ENCODE measurements at regions not wholly inside any gene's neighbourhood (a gene's known extent, or its start where the extent isn't known, plus 50 kb on each side); places are given as distances from the start of the nearest gene placed in this dataset.
A peak's percentile ranks its signal among the peaks of the same experiment; 100 is the strongest.

DNA sequence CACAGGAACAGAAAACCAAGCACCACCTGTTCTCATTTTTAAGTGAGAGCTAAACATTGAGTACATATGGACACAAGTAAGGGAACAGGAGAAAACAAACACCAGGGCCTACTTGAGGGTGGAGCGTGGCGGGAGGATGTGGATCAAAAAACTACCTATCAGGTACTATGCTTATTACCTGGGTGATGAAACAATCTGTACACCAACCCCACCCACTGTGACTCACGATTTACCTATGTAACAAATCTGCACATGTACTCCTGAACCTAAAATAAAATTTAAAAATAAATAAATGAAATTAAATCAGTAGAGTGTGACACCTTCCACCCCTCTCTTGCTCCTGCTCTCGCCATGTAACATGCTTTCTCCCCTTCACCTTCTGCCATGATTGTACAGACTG, 615.5 kb downstream of the RPL10L start:
- Histone ChIP-seq H3K4me1 (ENCODE audit: low read length) (no peaks in the 10 kb centered on the region), H3K27ac (ENCODE audit: low read length) (no peak overlapping the region), H4K20me1 (ENCODE audit: insufficient read depth, low read length) (no peaks in the 10 kb centered on the region), H3K9ac (ENCODE audit: low read length) (no peak overlapping the region), H3K4me2 (ENCODE audit: low read length) (no peak overlapping the region), H3K9me3 (ENCODE audit: insufficient read depth, low read length) (no peaks in the 10 kb centered on the region), H3K79me2 (ENCODE audit: low read length) (no peaks in the 10 kb centered on the region), H3K27me3 (ENCODE audit: low read depth, low read length) (no peaks in the 10 kb centered on the region), H3K36me3 (replicated peaks; ENCODE audit: low read depth, low read length) (no peaks in the 10 kb centered on the region), H2AFZ (ENCODE audit: low read depth, low read length) (no peak overlapping the region), H3K4me3 (ENCODE audit: low read length) (no peak overlapping the region)
- TF ChIP-seq, protein P1, sequence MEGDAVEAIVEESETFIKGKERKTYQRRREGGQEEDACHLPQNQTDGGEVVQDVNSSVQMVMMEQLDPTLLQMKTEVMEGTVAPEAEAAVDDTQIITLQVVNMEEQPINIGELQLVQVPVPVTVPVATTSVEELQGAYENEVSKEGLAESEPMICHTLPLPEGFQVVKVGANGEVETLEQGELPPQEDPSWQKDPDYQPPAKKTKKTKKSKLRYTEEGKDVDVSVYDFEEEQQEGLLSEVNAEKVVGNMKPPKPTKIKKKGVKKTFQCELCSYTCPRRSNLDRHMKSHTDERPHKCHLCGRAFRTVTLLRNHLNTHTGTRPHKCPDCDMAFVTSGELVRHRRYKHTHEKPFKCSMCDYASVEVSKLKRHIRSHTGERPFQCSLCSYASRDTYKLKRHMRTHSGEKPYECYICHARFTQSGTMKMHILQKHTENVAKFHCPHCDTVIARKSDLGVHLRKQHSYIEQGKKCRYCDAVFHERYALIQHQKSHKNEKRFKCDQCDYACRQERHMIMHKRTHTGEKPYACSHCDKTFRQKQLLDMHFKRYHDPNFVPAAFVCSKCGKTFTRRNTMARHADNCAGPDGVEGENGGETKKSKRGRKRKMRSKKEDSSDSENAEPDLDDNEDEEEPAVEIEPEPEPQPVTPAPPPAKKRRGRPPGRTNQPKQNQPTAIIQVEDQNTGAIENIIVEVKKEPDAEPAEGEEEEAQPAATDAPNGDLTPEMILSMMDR (IDR thresholded peaks at IDR 0.05; ENCODE audit: low read depth, low read length), result no peak
- no peak for TF ChIP-seq EZH2phosphoT487 (IDR thresholded peaks at IDR 0.05; ENCODE audit: low read depth)

DNA sequence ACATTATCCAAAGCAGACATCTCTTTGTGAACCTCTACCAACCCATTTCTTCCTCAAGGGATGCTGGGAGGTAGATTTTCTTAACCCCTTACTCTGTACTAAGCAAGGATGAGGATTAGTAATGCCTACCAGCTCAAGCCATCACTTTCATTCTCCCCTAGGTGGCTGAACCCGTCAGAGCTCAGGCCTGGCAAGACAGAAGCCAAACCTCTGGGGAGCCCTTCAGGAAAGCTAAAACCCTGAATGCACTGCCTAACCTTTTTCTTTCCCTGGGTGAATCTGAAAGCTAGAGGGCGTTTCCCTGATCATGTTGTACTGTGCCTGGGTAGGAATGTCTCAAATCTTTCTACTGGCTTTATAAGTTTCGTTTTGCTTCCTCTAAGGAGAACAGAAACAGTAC, 617.3 kb downstream of the RPL10L start:
- no peaks in the 10 kb centered on the region for H4K20me1 ChIP-seq (ENCODE audit: insufficient read depth, low read length)
- no peaks in the 10 kb centered on the region for H3K79me2 ChIP-seq (ENCODE audit: low read length)
- H3K4me2 ChIP-seq (ENCODE audit: low read length), result no peak overlapping the region
- H3K27ac ChIP-seq (ENCODE audit: low read length), result no peak overlapping the region
- H2AFZ ChIP-seq (ENCODE audit: low read depth, low read length), result no peak overlapping the region
- no peak overlapping the region for H3K4me3 ChIP-seq (ENCODE audit: low read length)
- H3K27me3 ChIP-seq (ENCODE audit: low read depth, low read length), result no peaks in the 10 kb centered on the region
- no peaks in the 10 kb centered on the region for H3K36me3 ChIP-seq (replicated peaks; ENCODE audit: low read depth, low read length)
- no peak overlapping the region for H3K9ac ChIP-seq (ENCODE audit: low read length)
- no peaks in the 10 kb centered on the region for H3K9me3 ChIP-seq (ENCODE audit: insufficient read depth, low read length)
- TF ChIP-seq EZH2phosphoT487 (IDR thresholded peaks at IDR 0.05; ENCODE audit: low read depth), result no peak
- TF ChIP-seq, protein P1 (IDR thresholded peaks at IDR 0.05; ENCODE audit: low read depth, low read length), result peak; percentile 14; the same call in 1 of the 2 replicates
- H3K4me1 ChIP-seq (ENCODE audit: low read length), result no peaks in the 10 kb centered on the region

DNA sequence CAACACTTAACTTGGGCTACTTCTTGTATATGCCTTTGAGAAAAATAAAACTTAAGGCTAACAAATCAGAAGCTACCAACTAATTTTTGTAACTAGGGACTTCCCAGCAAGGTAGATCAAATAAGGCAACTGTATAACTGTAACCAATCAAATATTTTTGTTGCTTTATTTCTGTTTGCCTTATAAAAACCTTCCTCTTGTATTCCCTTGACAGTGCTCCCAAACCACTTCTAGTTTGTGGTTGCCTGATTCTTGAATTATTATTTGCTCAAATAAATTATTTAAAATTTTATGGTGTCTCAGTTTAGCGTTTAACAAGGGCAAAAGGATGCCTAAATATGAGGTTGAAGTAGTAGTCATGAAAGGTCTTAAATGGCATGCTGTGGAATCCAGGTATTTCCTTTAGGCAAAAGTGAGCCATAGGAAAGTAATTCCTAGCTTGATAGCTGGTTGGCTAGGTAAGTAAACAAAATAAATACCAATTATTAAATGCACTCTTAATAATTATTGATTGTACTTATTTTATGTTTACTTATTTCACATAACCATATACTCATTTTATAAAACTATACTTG, 632.6 kb downstream of the RPL10L start:
- H3K4me1 ChIP-seq (ENCODE audit: low read length), result peaks cover 5% of the 10 kb centered on the region; the same call in 1 of the 2 replicates
- no peak overlapping the region for H2AFZ ChIP-seq (ENCODE audit: low read depth, low read length)
- no peaks in the 10 kb centered on the region for H3K9me3 ChIP-seq (ENCODE audit: insufficient read depth, low read length)
- H3K36me3 ChIP-seq (replicated peaks; ENCODE audit: low read depth, low read length), result no peaks in the 10 kb centered on the region
- no peaks in the 10 kb centered on the region for H3K27me3 ChIP-seq (ENCODE audit: low read depth, low read length)
- no peak overlapping the region for H3K4me2 ChIP-seq (ENCODE audit: low read length)
- no peak overlapping the region for H3K9ac ChIP-seq (ENCODE audit: low read length)
- H3K79me2 ChIP-seq (ENCODE audit: low read length), result no peaks in the 10 kb centered on the region
- no peak overlapping the region for H3K4me3 ChIP-seq (ENCODE audit: low read length)
- TF ChIP-seq EZH2phosphoT487 (IDR thresholded peaks at IDR 0.05; ENCODE audit: low read depth), result no peak
- TF ChIP-seq, protein P1 (IDR thresholded peaks at IDR 0.05; ENCODE audit: low read depth, low read length), result no peak
- no peak overlapping the region for H3K27ac ChIP-seq (ENCODE audit: low read length)
- H4K20me1 ChIP-seq (ENCODE audit: insufficient read depth, low read length), result no peaks in the 10 kb centered on the region

DNA sequence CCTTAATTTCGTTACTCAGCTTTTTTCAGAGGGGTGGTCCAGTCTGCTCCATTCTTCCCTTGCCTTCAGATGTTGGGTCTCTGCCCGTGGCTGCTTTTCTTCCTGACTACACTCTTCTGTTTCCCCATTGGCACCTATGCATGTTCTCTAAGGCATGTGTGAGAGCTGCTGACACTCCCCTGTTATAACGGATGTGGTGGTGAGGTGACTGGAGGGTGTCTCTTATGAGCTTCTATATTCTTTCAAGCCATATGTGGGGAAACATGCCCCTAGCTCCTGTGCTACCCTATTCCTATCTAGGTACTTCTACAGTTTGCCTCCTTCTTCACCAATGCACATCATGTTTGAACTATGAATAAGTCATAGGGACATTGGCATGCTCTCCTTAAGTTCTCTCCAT, 643.2 kb downstream of the RPL10L start:
- no peak overlapping the region for H3K4me2 ChIP-seq (ENCODE audit: low read length)
- no peak overlapping the region for H2AFZ ChIP-seq (ENCODE audit: low read depth, low read length)
- no peaks in the 10 kb centered on the region for H3K79me2 ChIP-seq (ENCODE audit: low read length)
- no peak for TF ChIP-seq EZH2phosphoT487 (IDR thresholded peaks at IDR 0.05; ENCODE audit: low read depth)
- TF ChIP-seq, protein P1 (IDR thresholded peaks at IDR 0.05; ENCODE audit: low read depth, low read length), result no peak
- H3K9me3 ChIP-seq (ENCODE audit: insufficient read depth, low read length), result no peaks in the 10 kb centered on the region; the same call in 1 of the 2 replicates
- no peak overlapping the region for H3K9ac ChIP-seq (ENCODE audit: low read length)
- no peaks in the 10 kb centered on the region for H3K36me3 ChIP-seq (replicated peaks; ENCODE audit: low read depth, low read length)
- H3K4me1 ChIP-seq (ENCODE audit: low read length), result no peaks in the 10 kb centered on the region
- no peak overlapping the region for H3K4me3 ChIP-seq (ENCODE audit: low read length)
- no peaks in the 10 kb centered on the region for H3K27me3 ChIP-seq (ENCODE audit: low read depth, low read length)
- no peaks in the 10 kb centered on the region for H4K20me1 ChIP-seq (ENCODE audit: insufficient read depth, low read length)
- no peak overlapping the region for H3K27ac ChIP-seq (ENCODE audit: low read length)

Measured in OCI-LY3 (cell line).